PC-3 (cell line): ENCODE measurements at regions not wholly inside any gene's neighbourhood (a gene's known extent, or its start where the extent isn't known, plus 50 kb on each side); places are given as distances from the start of the nearest gene placed in this dataset.

Experiments
- ATAC-seq: fragments of 200-7000 bp; cut with Tn5 transposase; 2 replicates; pipeline ENCODE4 v1.9.1; 2020; ENCODE audit warnings: mild to moderate bottlenecking, moderate library complexity
- BruUV-seq: library from RNA; stranded (reverse); fragments of 400-500 nt; replicated peaks from 2 replicates; lab custom pipeline; 2021; lab: Mats Ljungman, UMichigan
- CTCF ChIA-PET: fragments of 300-600 bp; sonication (Branson Sonifier 250); formaldehyde crosslinking; loops from one replicate; lab custom pipeline; 2022; ENCODE audit warnings: antibody characterized with exemption; lab: Charles Lee
- POLR2A ChIA-PET: fragments of 300-600 bp; sonication (Branson Sonifier 250); formaldehyde crosslinking; loops from one replicate; lab custom pipeline; 2022; ENCODE audit warnings: antibody characterized with exemption; ENCODE audit not compliant: unreplicated experiment; lab: Charles Lee
- DNase-seq: peaks from one replicate; pipeline ENCODE4 v3.0.0-alpha.2; 2015
- H2AFZ ChIP-seq: fragments of 300-600 bp; sonication (generic); 2 replicates; pipeline ENCODE4 v1.6.0; 2016; ENCODE audit warnings: antibody characterized with exemption, low read length
- H3F3A ChIP-seq: fragments of 300-600 bp; sonication (generic); one replicate; pipeline ENCODE4 v1.6.0; 2017; ENCODE audit warnings: antibody characterized with exemption, low read length, control low read depth, mild to moderate bottlenecking; ENCODE audit not compliant: unreplicated experiment
- H3K27ac ChIP-seq: fragments of 300-600 bp; sonication (generic); 2 replicates; pipeline ENCODE4 v1.5.1; 2016; ENCODE audit warnings: mild to moderate bottlenecking, low read length
- H3K27me3 ChIP-seq: fragments of 300-600 bp; sonication (generic); 2 replicates; pipeline ENCODE4 v1.6.1; 2016; ENCODE audit warnings: low read length, mixed read lengths
- H3K36me3 ChIP-seq: fragments of 300-600 bp; sonication (generic); 2 replicates; pipeline ENCODE4 v1.6.1; 2016; ENCODE audit warnings: low read depth, mixed run types, low read length, mixed read lengths
- H3K4me1 ChIP-seq: fragments of 300-600 bp; sonication (generic); 2 replicates; pipeline ENCODE4 v1.5.1; 2016; ENCODE audit warnings: low read length; ENCODE audit not compliant: insufficient read depth
- H3K4me2 ChIP-seq: fragments of 300-600 bp; sonication (generic); 2 replicates; pipeline ENCODE4 v1.6.0; 2016; ENCODE audit warnings: low read length
- H3K4me3 ChIP-seq: fragments of 300-600 bp; sonication (generic); 2 replicates; pipeline ENCODE4 v1.5.1; 2016; ENCODE audit warnings: mild to moderate bottlenecking, low read length, mixed read lengths
- H3K79me2 ChIP-seq: fragments of 300-600 bp; sonication (generic); 2 replicates; pipeline ENCODE4 v1.6.1; 2017; ENCODE audit warnings: low read length, mixed read lengths
- H3K9ac ChIP-seq: fragments of 300-600 bp; sonication (generic); 2 replicates; pipeline ENCODE4 v1.6.0; 2016; ENCODE audit warnings: mild to moderate bottlenecking, low read length
- H3K9me2 ChIP-seq: fragments of 300-600 bp; sonication (generic); replicated peaks from 2 replicates; pipeline ENCODE4 v1.6.1; 2016; ENCODE audit warnings: mixed run types, low read length, mixed read lengths
- H3K9me3 ChIP-seq: fragments of 300-600 bp; sonication (generic); 2 replicates; pipeline ENCODE4 v1.6.1; 2016; ENCODE audit warnings: low read length, mixed read lengths
- H4K20me1 ChIP-seq: fragments of 300-600 bp; sonication (generic); 2 replicates; pipeline ENCODE4 v1.6.1; 2016; ENCODE audit warnings: low read length, mixed read lengths
- EZH2 ChIP-seq: fragments of 300-600 bp; sonication (generic); IDR thresholded peaks from one replicate; pipeline ENCODE4 v1.6.1; 2017; ENCODE audit warnings: antibody characterized with exemption, mild to moderate bottlenecking, low read length; ENCODE audit not compliant: unreplicated experiment
- EZH2phosphoT487 ChIP-seq: fragments of 300-600 bp; sonication (generic); IDR thresholded peaks from 2 replicates; pipeline ENCODE4 v1.6.1; 2018; ENCODE audit warnings: mild to moderate bottlenecking, antibody characterized with exemption, low read length, borderline replicate concordance
- intact Hi-C: fragments of 100-400 bp; cut with micrococcal nuclease; formaldehyde crosslinking; loops from 2 replicates; pipeline ENCODE4 v1.9.0; 2023
- TF ChIP-seq, protein P1 (sequence below): fragments of 300-600 bp; sonication (generic); conservative IDR thresholded peaks from 2 replicates; pipeline ENCODE4 v1.5.1; 2017; ENCODE audit warnings: antibody characterized with exemption, low read depth, mild to moderate bottlenecking, low read length

DNA sequence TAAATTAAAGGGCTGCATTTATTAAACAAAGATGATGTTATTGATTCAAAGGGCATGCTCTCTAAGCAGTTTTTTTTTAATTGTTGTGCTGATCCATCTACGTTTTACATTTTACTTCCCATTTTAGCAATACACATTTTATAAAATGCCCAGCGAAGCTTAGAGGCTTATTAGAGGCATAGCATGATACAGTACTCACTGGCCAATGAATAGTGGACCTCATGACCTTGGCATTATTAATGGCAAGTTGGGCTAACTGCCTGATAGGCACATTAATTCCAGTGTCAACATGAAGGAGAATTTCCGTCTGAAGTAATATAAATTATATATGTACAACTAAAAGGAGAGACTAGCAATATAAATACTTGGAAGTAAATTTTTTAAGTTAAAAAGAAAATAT lies 837.2 kb downstream of the EFNA5 start:
- H2AFZ ChIP-seq, result no peak overlapping the region
- CTCF ChIA-PET, result no interaction called here
- intact Hi-C loops, result no loop called here

DNA sequence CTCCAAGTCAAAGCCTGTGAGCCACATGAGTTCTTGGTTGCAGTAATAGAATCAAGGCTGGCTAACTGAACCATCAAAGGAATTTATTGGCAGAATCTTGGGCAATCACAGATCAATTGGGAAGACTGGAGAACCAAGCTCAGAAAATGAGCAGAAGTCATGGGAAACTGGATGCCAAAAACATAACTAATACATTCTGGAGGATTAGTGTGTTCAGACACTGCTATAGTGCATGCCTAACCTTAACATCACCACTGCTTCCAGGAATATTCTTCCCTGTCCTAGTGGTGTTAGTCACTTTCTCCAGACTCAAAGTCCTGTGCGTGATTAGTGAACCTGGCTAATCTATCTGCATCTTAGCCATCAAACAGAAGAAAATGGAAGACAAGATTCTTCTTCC lies 843.7 kb downstream of the EFNA5 start:
- Histone ChIP-seq H3K36me3 (no peaks in the 10 kb centered on the region), H3K79me2 (no peaks in the 10 kb centered on the region), H3F3A (no peaks in the 10 kb centered on the region), H3K27ac (no peak overlapping the region), H3K9me2 (no peaks in the 10 kb centered on the region), H4K20me1 (no peaks in the 10 kb centered on the region), H3K9ac (no peak overlapping the region), H2AFZ (no peak overlapping the region), H3K27me3 (no peaks in the 10 kb centered on the region), H3K4me1 (peaks cover 7% of the 10 kb centered on the region; the same call in 1 of the 2 replicates), H3K4me2 (no peak overlapping the region), H3K9me3 (no peaks in the 10 kb centered on the region), H3K4me3 (no peak overlapping the region)
- CTCF ChIA-PET, result no interaction called here
- intact Hi-C loops, result no loop called here
- BruUV-seq, result no TSS peak
- no peak for DNase-seq
- TF ChIP-seq, protein P1, sequence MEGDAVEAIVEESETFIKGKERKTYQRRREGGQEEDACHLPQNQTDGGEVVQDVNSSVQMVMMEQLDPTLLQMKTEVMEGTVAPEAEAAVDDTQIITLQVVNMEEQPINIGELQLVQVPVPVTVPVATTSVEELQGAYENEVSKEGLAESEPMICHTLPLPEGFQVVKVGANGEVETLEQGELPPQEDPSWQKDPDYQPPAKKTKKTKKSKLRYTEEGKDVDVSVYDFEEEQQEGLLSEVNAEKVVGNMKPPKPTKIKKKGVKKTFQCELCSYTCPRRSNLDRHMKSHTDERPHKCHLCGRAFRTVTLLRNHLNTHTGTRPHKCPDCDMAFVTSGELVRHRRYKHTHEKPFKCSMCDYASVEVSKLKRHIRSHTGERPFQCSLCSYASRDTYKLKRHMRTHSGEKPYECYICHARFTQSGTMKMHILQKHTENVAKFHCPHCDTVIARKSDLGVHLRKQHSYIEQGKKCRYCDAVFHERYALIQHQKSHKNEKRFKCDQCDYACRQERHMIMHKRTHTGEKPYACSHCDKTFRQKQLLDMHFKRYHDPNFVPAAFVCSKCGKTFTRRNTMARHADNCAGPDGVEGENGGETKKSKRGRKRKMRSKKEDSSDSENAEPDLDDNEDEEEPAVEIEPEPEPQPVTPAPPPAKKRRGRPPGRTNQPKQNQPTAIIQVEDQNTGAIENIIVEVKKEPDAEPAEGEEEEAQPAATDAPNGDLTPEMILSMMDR, result no peak
- TF ChIP-seq EZH2, result no peak
- TF ChIP-seq EZH2phosphoT487, result no peak
- POLR2A ChIA-PET, result no interaction called here
- ATAC-seq, result no peak

More for the DNA sequence above, 837.2 kb downstream of the EFNA5 start:
- no TSS peak for BruUV-seq
- Histone ChIP-seq H3F3A (no peaks in the 10 kb centered on the region), H3K4me3 (no peak overlapping the region), H3K4me2 (no peak overlapping the region), H3K27me3 (no peaks in the 10 kb centered on the region), H3K9me3 (no peaks in the 10 kb centered on the region), H3K79me2 (no peaks in the 10 kb centered on the region), H3K4me1 (no peaks in the 10 kb centered on the region), H3K36me3 (no peaks in the 10 kb centered on the region), H3K27ac (no peak overlapping the region), H3K9me2 (no peaks in the 10 kb centered on the region), H4K20me1 (no peaks in the 10 kb centered on the region), H3K9ac (no peak overlapping the region)
- POLR2A ChIA-PET, result no interaction called here
- no peak for ATAC-seq
- no peak for DNase-seq
- no peak for TF ChIP-seq EZH2
- TF ChIP-seq EZH2phosphoT487, result no peak
- TF ChIP-seq, protein P1, result no peak

DNA sequence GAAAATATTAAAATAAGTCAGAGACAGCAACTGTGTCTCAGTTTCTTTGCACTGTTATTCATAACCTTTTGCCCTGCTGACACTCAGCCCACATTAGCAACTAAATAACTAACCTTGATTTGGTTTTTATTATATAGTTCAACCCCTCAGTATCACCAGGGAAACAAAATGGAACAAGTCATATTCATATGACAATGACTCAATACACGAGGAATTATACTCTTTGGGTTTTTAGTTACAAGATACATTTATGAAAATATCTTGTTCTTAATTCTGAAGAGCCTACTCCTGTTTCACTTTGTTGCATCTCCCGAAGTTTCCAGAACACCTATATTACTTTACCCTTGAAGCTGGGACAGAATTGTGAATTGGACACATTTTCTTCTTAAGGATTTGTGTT lies 845.4 kb downstream of the EFNA5 start:
- Histone ChIP-seq H3K9me2 (no peaks in the 10 kb centered on the region), H3K27ac (peak overlapping the region; percentile 34), H2AFZ (peak overlapping the region; percentile 65), H4K20me1 (no peaks in the 10 kb centered on the region), H3K27me3 (no peaks in the 10 kb centered on the region), H3K4me1 (peaks cover 7% of the 10 kb centered on the region; the same call in 1 of the 2 replicates), H3K36me3 (no peaks in the 10 kb centered on the region), H3K9ac (no peak overlapping the region), H3K4me3 (no peak overlapping the region), H3F3A (no peaks in the 10 kb centered on the region), H3K79me2 (no peaks in the 10 kb centered on the region), H3K4me2 (peak overlapping the region; percentile 42; the same call in 1 of the 2 replicates), H3K9me3 (no peaks in the 10 kb centered on the region)
- intact Hi-C loops, result no loop called here
- ATAC-seq (peak; percentile 86), DNase-seq (peak; percentile 14)
- TF ChIP-seq, protein P1, result no peak
- TF ChIP-seq EZH2 (no peak), EZH2phosphoT487 (no peak)
- no TSS peak for BruUV-seq
- POLR2A ChIA-PET, result no interaction called here
- CTCF ChIA-PET, result no interaction called here
